ENCODE measurements at regions not wholly inside any gene's neighbourhood (a gene's known extent, or its start where the extent isn't known, plus 50 kb on each side); places are given as distances from the start of the nearest gene placed in this dataset.
A peak's percentile ranks its signal among the peaks of the same experiment; 100 is the strongest.

DNA sequence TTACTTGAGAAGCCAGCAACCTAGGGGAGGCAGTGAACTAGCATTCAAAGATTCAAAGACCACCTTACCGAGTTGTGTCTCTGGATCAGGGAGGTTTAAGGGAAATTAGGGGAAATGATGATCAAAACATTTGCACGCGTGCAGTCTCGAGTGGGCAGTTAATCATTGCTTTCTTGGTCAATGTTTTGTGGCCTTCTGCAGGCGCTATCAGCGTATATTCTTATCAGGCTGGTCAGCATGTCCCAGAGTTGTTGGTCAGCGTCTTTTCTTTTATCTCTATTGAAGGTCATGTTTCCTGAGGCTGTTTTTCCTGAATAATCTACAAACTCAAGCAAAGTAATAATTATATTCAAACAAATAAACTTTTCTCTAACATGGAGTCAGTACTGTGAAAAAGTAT is 84.0 kb upstream of the ZNF81 start:
- Histone ChIP-seq H4K20me1 (ENCODE audit: control insufficient read depth, insufficient read depth, low read length, poor library complexity, severe bottlenecking) (no peaks in the 10 kb centered on the region), H3K27ac (ENCODE audit: low read length in 2 of 2) (no peak overlapping the region), H3K9ac (ENCODE audit: low read length) (no peak overlapping the region), H3K79me2 (ENCODE audit: control insufficient read depth, insufficient read depth, low read length) (no peaks in the 10 kb centered on the region), H3K4me3 (ENCODE audit: control extremely low read depth in 1 of 5, extremely low read depth in 1 of 5, insufficient read depth in 1 of 5, low read depth in 2 of 5, low read length in 4 of 5) (no peak overlapping the region), H3K36me3 (replicated peaks in 1 of 2; ENCODE audit: control extremely low read depth in 1 of 2, control insufficient read depth in 1 of 2, extremely low read depth in 1 of 2, insufficient read depth in 2 of 2, low read length in 1 of 2) (no peaks in the 10 kb centered on the region), H2AFZ (ENCODE audit: insufficient read depth, low read depth, low read length, poor library complexity, severe bottlenecking) (no peak overlapping the region), H3K4me1 (ENCODE audit: control insufficient read depth in 2 of 2, insufficient read depth in 2 of 2, low read length in 2 of 2) (no peaks in the 10 kb centered on the region), H3K27me3 (replicated peaks in 1 of 4; ENCODE audit: control extremely low read depth in 1 of 4, control insufficient read depth in 3 of 4, insufficient read depth in 4 of 4, low read length in 3 of 4) (no peaks in the 10 kb centered on the region), H3K4me2 (replicated peaks; ENCODE audit: low read depth, low read length, poor library complexity, severe bottlenecking) (no peak overlapping the region), H3K9me3 (ENCODE audit: control extremely low read depth in 1 of 3, control insufficient read depth in 2 of 3, insufficient read depth in 1 of 3, low read length in 2 of 3) (no peaks in the 10 kb centered on the region)
- ChIA-PET POLR2A (no interaction called here), CTCF (interaction anchor here (1.4 kb wide), 1 partner anchor 255 kb away, joined by 4 read pairs; no protein-coding TSS in a partner anchor)
- TF ChIP-seq, protein P1, sequence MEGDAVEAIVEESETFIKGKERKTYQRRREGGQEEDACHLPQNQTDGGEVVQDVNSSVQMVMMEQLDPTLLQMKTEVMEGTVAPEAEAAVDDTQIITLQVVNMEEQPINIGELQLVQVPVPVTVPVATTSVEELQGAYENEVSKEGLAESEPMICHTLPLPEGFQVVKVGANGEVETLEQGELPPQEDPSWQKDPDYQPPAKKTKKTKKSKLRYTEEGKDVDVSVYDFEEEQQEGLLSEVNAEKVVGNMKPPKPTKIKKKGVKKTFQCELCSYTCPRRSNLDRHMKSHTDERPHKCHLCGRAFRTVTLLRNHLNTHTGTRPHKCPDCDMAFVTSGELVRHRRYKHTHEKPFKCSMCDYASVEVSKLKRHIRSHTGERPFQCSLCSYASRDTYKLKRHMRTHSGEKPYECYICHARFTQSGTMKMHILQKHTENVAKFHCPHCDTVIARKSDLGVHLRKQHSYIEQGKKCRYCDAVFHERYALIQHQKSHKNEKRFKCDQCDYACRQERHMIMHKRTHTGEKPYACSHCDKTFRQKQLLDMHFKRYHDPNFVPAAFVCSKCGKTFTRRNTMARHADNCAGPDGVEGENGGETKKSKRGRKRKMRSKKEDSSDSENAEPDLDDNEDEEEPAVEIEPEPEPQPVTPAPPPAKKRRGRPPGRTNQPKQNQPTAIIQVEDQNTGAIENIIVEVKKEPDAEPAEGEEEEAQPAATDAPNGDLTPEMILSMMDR (IDR thresholded peaks at IDR 0.05): no peak
- TF ChIP-seq EZH2 (IDR thresholded peaks at IDR 0.05; ENCODE audit: borderline replicate concordance, insufficient read depth, low read depth, low read length, poor library complexity, severe bottlenecking): no peak
- WGBS (ENCODE audit: insufficient coverage): no CpG with 5 or more reads among the region's 7 CpGs
- H3K4me3 Mint-ChIP-seq: no peak overlapping the region
- H3K4me1 Mint-ChIP-seq: no peaks in the 10 kb centered on the region
- intact Hi-C loops (cut with micrococcal nuclease): no loop called here
- peaks cover 21% of the 10 kb centered on the region for H3K27me3 Mint-ChIP-seq
- H3K27ac Mint-ChIP-seq: no peak overlapping the region
- ATAC-seq (ENCODE audit: low read depth) (no peak), DNase-seq (no peak)
- H3K9me3 Mint-ChIP-seq (ENCODE audit: insufficient read depth): no peaks in the 10 kb centered on the region

GRCh38 chrX:47751670-47752069 is 85.0 kb upstream of the ZNF81 start:
- no peak overlapping the region for H3K4me3 Mint-ChIP-seq
- no peaks in the 10 kb centered on the region for H3K4me1 Mint-ChIP-seq

More at GRCh38 chrX:47751670-47752069, 85.0 kb upstream of the ZNF81 start:
- ChIA-PET CTCF (interaction anchor here (1.4 kb wide), 1 partner anchor 254 kb away, joined by 4 read pairs; no protein-coding TSS in a partner anchor), POLR2A (no interaction called here)
- intact Hi-C loops (cut with micrococcal nuclease): no loop called here
- Histone ChIP-seq H3K27ac (ENCODE audit: low read length in 2 of 2) (no peak overlapping the region), H3K4me1 (ENCODE audit: control insufficient read depth in 2 of 2, insufficient read depth in 2 of 2, low read length in 2 of 2) (no peaks in the 10 kb centered on the region), H3K4me3 (ENCODE audit: control extremely low read depth in 1 of 5, extremely low read depth in 1 of 5, insufficient read depth in 1 of 5, low read depth in 2 of 5, low read length in 4 of 5) (no peak overlapping the region), H3K4me2 (replicated peaks; ENCODE audit: low read depth, low read length, poor library complexity, severe bottlenecking) (no peak overlapping the region), H3K9me3 (ENCODE audit: control extremely low read depth in 1 of 3, control insufficient read depth in 2 of 3, insufficient read depth in 1 of 3, low read length in 2 of 3) (no peaks in the 10 kb centered on the region), H3K9ac (ENCODE audit: low read length) (no peak overlapping the region), H3K27me3 (replicated peaks in 1 of 4; ENCODE audit: control extremely low read depth in 1 of 4, control insufficient read depth in 3 of 4, insufficient read depth in 4 of 4, low read length in 3 of 4) (no peaks in the 10 kb centered on the region), H3K79me2 (ENCODE audit: control insufficient read depth, insufficient read depth, low read length) (no peaks in the 10 kb centered on the region), H3K36me3 (replicated peaks in 1 of 2; ENCODE audit: control extremely low read depth in 1 of 2, control insufficient read depth in 1 of 2, extremely low read depth in 1 of 2, insufficient read depth in 2 of 2, low read length in 1 of 2) (no peaks in the 10 kb centered on the region), H2AFZ (ENCODE audit: insufficient read depth, low read depth, low read length, poor library complexity, severe bottlenecking) (no peak overlapping the region), H4K20me1 (ENCODE audit: control insufficient read depth, insufficient read depth, low read length, poor library complexity, severe bottlenecking) (no peaks in the 10 kb centered on the region)
- WGBS (ENCODE audit: insufficient coverage): no CpG with 5 or more reads among the region's 6 CpGs
- DNase-seq: peak; percentile 9
- H3K27me3 Mint-ChIP-seq: peaks cover 28% of the 10 kb centered on the region
- TF ChIP-seq, protein P1 (IDR thresholded peaks at IDR 0.05): no peak
- TF ChIP-seq EZH2 (IDR thresholded peaks at IDR 0.05; ENCODE audit: borderline replicate concordance, insufficient read depth, low read depth, low read length, poor library complexity, severe bottlenecking): no peak
- H3K9me3 Mint-ChIP-seq (ENCODE audit: insufficient read depth): no peaks in the 10 kb centered on the region
- H3K27ac Mint-ChIP-seq: no peak overlapping the region
- ATAC-seq (ENCODE audit: low read depth): no peak
